ENCODE measurements at regions not wholly inside any gene's neighbourhood (a gene's known extent, or its start where the extent isn't known, plus 50 kb on each side); places are given as distances from the start of the nearest gene placed in this dataset.

DNA sequence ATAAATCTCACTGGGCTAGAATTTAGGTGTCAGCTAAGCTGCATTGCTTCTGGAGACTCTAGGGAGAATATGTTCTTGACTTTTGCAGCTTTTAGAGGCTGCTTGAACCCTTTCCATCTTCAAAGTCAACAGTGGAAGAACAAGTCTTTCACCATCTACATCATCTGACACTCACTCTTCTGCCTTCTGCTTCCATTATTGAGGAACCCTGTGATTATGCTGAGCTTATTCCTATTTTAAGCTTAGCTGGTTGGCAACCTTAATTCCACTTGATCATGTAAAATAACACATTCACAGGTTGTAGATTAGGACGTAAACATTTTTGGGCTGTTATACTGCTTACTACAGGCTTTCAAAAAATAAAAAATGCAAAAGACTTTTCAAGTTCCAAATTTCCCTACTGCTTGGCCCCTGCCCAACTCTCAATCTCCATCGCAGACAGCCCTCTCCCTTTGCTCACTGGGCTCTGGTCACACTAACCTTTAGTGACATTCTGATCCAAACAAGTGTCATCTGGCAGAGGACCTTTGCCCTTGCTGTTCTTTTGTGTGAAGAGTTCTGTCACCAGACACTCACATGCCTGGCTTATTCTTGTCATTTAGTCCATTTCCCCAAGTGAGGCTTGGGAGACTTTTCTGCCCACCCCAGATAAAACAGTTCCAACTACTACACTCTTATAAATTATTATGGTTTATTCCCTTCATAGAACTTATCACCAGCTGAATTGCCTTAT is 1056.0 kb downstream of the STIM2 start:
- TF ChIP-seq, protein P1, sequence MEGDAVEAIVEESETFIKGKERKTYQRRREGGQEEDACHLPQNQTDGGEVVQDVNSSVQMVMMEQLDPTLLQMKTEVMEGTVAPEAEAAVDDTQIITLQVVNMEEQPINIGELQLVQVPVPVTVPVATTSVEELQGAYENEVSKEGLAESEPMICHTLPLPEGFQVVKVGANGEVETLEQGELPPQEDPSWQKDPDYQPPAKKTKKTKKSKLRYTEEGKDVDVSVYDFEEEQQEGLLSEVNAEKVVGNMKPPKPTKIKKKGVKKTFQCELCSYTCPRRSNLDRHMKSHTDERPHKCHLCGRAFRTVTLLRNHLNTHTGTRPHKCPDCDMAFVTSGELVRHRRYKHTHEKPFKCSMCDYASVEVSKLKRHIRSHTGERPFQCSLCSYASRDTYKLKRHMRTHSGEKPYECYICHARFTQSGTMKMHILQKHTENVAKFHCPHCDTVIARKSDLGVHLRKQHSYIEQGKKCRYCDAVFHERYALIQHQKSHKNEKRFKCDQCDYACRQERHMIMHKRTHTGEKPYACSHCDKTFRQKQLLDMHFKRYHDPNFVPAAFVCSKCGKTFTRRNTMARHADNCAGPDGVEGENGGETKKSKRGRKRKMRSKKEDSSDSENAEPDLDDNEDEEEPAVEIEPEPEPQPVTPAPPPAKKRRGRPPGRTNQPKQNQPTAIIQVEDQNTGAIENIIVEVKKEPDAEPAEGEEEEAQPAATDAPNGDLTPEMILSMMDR (conservative IDR thresholded peaks at IDR 0.05; ENCODE audit: low read depth, low read length), result no peak
- no peak for DNase-seq (ENCODE audit: low read depth)
- H3K4me3 ChIP-seq (ENCODE audit: low read depth, low read length), result no peak overlapping the region

DNA sequence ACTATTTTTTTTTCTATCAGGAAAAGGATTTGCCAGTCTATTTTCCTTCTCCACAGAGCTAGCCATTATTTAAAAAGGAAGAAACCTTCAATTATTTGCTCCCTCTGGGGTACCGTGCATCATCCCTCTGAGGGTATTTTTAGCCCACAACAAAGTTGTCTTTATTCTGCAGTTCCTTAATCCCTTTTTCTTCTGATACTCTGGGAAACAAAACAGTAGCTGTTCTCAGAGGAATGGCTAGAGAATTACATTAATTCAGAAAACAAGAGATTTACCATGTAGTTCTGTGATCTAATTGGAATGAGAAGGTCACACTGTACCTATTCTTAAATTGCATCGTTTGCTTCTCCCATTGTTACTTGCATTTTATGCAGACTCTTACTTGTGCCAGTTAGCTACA is 1056.7 kb downstream of the STIM2 start:
- no peak overlapping the region for H3K4me3 ChIP-seq (ENCODE audit: low read depth, low read length)
- DNase-seq (ENCODE audit: low read depth), result no peak
- TF ChIP-seq, protein P1 (conservative IDR thresholded peaks at IDR 0.05; ENCODE audit: low read depth, low read length), result no peak

DNA sequence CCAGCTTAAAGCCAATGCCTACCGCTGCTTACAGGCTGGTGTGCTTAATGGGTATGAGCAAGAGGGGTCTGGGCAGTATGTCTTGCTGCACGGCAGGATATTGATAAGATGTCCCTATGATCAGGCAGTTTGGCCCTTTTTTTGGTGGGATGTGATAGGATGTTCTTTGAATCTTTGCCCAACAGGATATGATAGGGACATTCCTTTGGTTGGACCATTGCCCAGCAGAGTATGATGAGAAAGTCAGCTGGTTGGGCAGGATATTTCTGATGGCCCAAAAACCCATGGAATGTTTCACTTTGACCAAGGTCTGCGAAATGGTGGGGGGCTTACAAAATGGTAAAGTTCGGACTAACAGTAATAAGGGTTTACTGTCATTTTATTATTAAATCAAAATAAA is 1060.6 kb downstream of the STIM2 start:
- TF ChIP-seq, protein P1 (conservative IDR thresholded peaks at IDR 0.05; ENCODE audit: low read depth, low read length), result no peak
- DNase-seq (ENCODE audit: low read depth), result peak; percentile 70
- H3K4me3 ChIP-seq (ENCODE audit: low read depth, low read length), result peak overlapping the region; percentile 19

DNA sequence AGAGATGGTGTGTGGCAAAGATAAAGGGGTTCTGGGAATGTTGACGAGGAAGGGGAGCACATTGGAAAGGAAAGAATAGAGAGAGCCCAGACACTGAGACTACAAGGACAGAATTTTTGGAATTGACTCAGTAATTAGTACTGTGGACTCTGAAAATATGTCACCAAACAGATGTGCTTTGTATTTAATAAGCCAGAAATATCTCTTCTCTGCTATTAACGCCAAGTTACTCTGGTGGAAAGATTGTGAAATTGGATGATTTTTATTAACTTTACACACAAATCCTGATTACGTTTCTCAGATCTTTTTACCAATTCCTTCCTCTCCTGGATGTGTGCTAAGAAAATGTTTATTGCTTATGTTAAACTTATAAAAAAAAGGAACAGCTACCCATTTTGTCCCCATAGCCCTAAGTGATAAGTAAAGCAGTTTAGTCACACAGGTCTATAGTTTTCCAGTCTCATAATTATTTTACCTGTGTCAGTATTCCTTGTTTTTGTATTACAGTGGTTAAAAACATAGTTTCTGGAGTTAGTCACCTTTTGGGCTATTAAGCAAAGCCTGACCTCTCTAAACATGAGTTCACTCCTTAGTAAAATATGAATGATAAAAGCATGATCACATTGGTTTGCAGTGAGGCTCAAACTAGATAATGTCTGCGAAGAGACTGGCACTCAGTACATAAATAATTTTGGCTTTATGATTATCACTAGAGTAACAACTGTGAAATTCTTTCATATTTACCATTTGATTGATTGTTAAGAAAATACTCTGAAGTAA is 1068.3 kb downstream of the STIM2 start:
- no peak for DNase-seq (ENCODE audit: low read depth)
- TF ChIP-seq, protein P1 (conservative IDR thresholded peaks at IDR 0.05; ENCODE audit: low read depth, low read length), result no peak
- H3K4me3 ChIP-seq (ENCODE audit: low read depth, low read length), result no peak overlapping the region

DNA sequence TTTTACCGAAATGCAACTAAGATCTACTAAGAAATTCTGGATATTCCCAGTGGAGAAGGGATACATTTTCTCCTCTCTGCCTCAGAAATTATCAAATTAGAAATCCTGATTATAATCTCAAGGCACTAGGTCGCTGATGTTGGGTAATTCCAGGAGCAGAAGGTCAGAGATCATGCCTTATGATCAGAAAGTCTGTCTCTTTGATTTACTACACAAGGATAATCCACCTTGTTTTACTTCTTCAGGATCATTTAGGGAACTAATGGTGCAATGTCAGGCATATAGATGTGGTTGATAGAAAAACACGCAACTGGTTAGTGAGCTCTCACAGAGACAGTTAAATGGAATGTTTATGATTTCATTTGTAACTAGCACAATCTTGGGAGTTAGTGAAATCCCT is 1069.7 kb downstream of the STIM2 start:
- no peak for DNase-seq (ENCODE audit: low read depth)
- TF ChIP-seq, protein P1 (conservative IDR thresholded peaks at IDR 0.05; ENCODE audit: low read depth, low read length), result no peak
- no peak overlapping the region for H3K4me3 ChIP-seq (ENCODE audit: low read depth, low read length)

DNA sequence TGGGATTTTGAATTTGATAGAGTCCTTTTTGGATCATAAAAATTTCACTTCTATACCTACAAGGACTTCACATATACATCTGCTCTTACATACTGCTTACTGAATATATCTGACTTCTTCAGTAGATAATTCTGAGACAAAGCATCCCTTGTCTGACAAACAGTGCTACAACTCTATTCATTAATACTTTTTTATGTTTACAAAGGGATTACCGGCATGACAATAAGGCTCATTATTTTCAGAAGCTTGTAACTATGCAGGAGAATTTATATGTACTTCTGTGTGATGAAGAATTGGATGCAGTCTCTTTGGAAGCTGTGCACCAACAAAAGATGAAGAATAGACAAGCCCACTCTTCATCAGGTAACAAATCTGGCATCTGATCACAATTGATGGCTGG is 1070.3 kb downstream of the STIM2 start:
- DNase-seq (ENCODE audit: low read depth), result no peak
- TF ChIP-seq, protein P1 (conservative IDR thresholded peaks at IDR 0.05; ENCODE audit: low read depth, low read length), result no peak
- H3K4me3 ChIP-seq (ENCODE audit: low read depth, low read length), result no peak overlapping the region
